GM23338 (cell line): ENCODE measurements at regions not wholly inside any gene's neighbourhood (a gene's known extent, or its start where the extent isn't known, plus 50 kb on each side); places are given as distances from the start of the nearest gene placed in this dataset.

Experiments
- ATAC-seq: fragments of 200-7000 bp; cut with Tn5 transposase; 3 replicates; pipeline ENCODE4 v1.9.1; 2020
- DNase-seq: peaks from one replicate; pipeline ENCODE4 v3.0.0-alpha.2; 2015; ENCODE audit warnings: low spot score
- H2AFZ ChIP-seq: fragments of 200-600 bp; sonication (generic); 2 replicates; pipeline ENCODE4 v1.8.0; 2016; ENCODE audit warnings: antibody characterized with exemption, mild to moderate bottlenecking, moderate library complexity
- H3F3A ChIP-seq: fragments of 200-600 bp; sonication (generic); replicated peaks from 2 replicates; pipeline ENCODE4 v1.8.0; 2017; ENCODE audit warnings: antibody characterized with exemption, mixed run types, low read depth
- H3K27ac ChIP-seq: fragments of 200-600 bp; sonication (generic); 2 replicates; pipeline ENCODE4 v1.6.1; 2016; ENCODE audit warnings: low read depth
- H3K27me3 ChIP-seq: fragments of 200-600 bp; sonication (generic); 2 replicates; pipeline ENCODE4 v1.8.0; 2016; ENCODE audit warnings: mild to moderate bottlenecking, mixed run types, moderate library complexity; ENCODE audit not compliant: insufficient read depth
- H3K36me3 ChIP-seq: fragments of 200-600 bp; sonication (generic); 2 replicates; pipeline ENCODE4 v1.8.0; 2016; ENCODE audit warnings: mild to moderate bottlenecking; ENCODE audit not compliant: insufficient read depth
- H3K4me1 ChIP-seq: fragments of 200-600 bp; sonication (generic); 2 replicates; pipeline ENCODE4 v1.8.0; 2016; ENCODE audit warnings: mild to moderate bottlenecking, moderate library complexity; ENCODE audit not compliant: insufficient read depth
- H3K4me2 ChIP-seq: fragments of 200-600 bp; sonication (generic); 2 replicates; pipeline ENCODE4 v1.7.1; 2017; ENCODE audit warnings: mixed run types
- H3K4me3 ChIP-seq: fragments of 200-600 bp; sonication (generic); 2 replicates; pipeline ENCODE4 v1.6.1; 2016; ENCODE audit warnings: mixed run types
- H3K79me2 ChIP-seq: fragments of 200-600 bp; sonication (generic); replicated peaks from 2 replicates; pipeline ENCODE4 v1.8.0; 2017; ENCODE audit warnings: mild to moderate bottlenecking; ENCODE audit not compliant: insufficient read depth
- H3K9me2 ChIP-seq: fragments of 200-600 bp; sonication (generic); 2 replicates; pipeline ENCODE4 v1.8.0; 2017; ENCODE audit not compliant: insufficient read depth
- H4K20me1 ChIP-seq: fragments of 200-600 bp; sonication (generic); replicated peaks from 2 replicates; pipeline ENCODE4 v1.8.0; 2017; ENCODE audit warnings: mild to moderate bottlenecking; ENCODE audit not compliant: insufficient read depth
- H3K27ac Mint-ChIP-seq: 2 replicates; pipeline ENCODE4 v1.8.0; 2020; ENCODE audit warnings: inconsistent platforms, mild to moderate bottlenecking, moderate library complexity, mixed read lengths
- H3K27me3 Mint-ChIP-seq: 3 replicates; pipeline ENCODE4 v1.8.0; 2022; ENCODE audit warnings: low read depth, mild to moderate bottlenecking, moderate library complexity, mixed read lengths, inconsistent platforms; ENCODE audit not compliant: insufficient read depth, poor library complexity
- H3K36me3 Mint-ChIP-seq: 3 replicates; pipeline ENCODE4 v1.8.0; 2021; ENCODE audit warnings: low read depth, mild to moderate bottlenecking, inconsistent platforms, moderate library complexity, mixed read lengths
- H3K4me1 Mint-ChIP-seq: 3 replicates; pipeline ENCODE4 v1.8.0; 2020; ENCODE audit warnings: mild to moderate bottlenecking, inconsistent platforms, mixed read lengths
- H3K4me3 Mint-ChIP-seq: 3 replicates; pipeline ENCODE4 v1.8.0; 2021; ENCODE audit warnings: moderate library complexity, mild to moderate bottlenecking, inconsistent platforms, mixed read lengths
- H3K9me3 Mint-ChIP-seq: 3 replicates; pipeline ENCODE4 v1.8.0; 2020; ENCODE audit warnings: moderate library complexity, mild to moderate bottlenecking, inconsistent platforms, mixed read lengths
- CREB1 ChIP-seq: fragments of 250-450 bp; sonication (Bioruptor Pico); IDR thresholded peaks from 2 replicates; pipeline ENCODE4 v1.5.0; 2020; ENCODE audit warnings: low read depth, mild to moderate bottlenecking, moderate library complexity
- CTCF ChIP-seq, 2 experiments: fragments of 200-600 bp in 1 of 2; sonication (generic) in 1 of 2; conservative IDR thresholded peaks; 2 replicates each; pipeline versions ENCODE4 v1.5.1 to v1.6.1; 2016 to 2017; ENCODE audit warnings: antibody characterized with exemption in 2 of 2, low read depth in 2 of 2, mild to moderate bottlenecking in 2 of 2, moderate library complexity in 1 of 2
- ETS1 ChIP-seq: IDR thresholded peaks from 2 replicates; pipeline ENCODE4 v1.6.1; 2016; ENCODE audit warnings: antibody characterized with exemption
- EZH2 ChIP-seq: fragments of 200-600 bp; sonication (generic); IDR thresholded peaks from one replicate; pipeline ENCODE4 v1.8.0; 2017; ENCODE audit warnings: antibody characterized with exemption, mild to moderate bottlenecking, low read depth; ENCODE audit not compliant: unreplicated experiment
- EZH2phosphoT487 ChIP-seq: fragments of 200-600 bp; sonication (generic); IDR thresholded peaks from one replicate; pipeline ENCODE4 v1.8.1; 2018; ENCODE audit warnings: antibody characterized with exemption; ENCODE audit not compliant: unreplicated experiment
- JUNB ChIP-seq: IDR thresholded peaks from one replicate; pipeline ENCODE4 v1.6.1; 2016; ENCODE audit warnings: antibody characterized with exemption; ENCODE audit not compliant: unreplicated experiment
- NANOG ChIP-seq: IDR thresholded peaks from 2 replicates; pipeline ENCODE4 v1.6.1; 2016; ENCODE audit warnings: antibody characterized with exemption, borderline replicate concordance
- POLR2AphosphoS5 ChIP-seq: IDR thresholded peaks from 2 replicates; pipeline ENCODE4 v1.6.1; 2016; ENCODE audit warnings: antibody characterized with exemption, low read depth
- REST ChIP-seq: IDR thresholded peaks from one replicate; pipeline ENCODE4 v1.6.1; 2018; ENCODE audit warnings: antibody characterized with exemption; ENCODE audit not compliant: unreplicated experiment
- STAT1 ChIP-seq: IDR thresholded peaks from one replicate; pipeline ENCODE4 v1.6.1; 2016; ENCODE audit warnings: antibody characterized with exemption; ENCODE audit not compliant: unreplicated experiment
- ZNF114 ChIP-seq: fragments of 250-450 bp; sonication (Bioruptor Pico); IDR thresholded peaks from 2 replicates; pipeline ENCODE4 v1.5.0; 2020; ENCODE audit warnings: mild to moderate bottlenecking, moderate library complexity
- ZNF331 ChIP-seq: fragments of 250-450 bp; sonication (Bioruptor Pico); IDR thresholded peaks from 2 replicates; pipeline ENCODE4 v1.5.0; 2020; ENCODE audit warnings: low read depth, mild to moderate bottlenecking, moderate library complexity
- ZNF462 ChIP-seq: fragments of 250-450 bp; sonication (Bioruptor Pico); IDR thresholded peaks from 2 replicates; pipeline ENCODE4 v1.5.0; 2020; ENCODE audit warnings: mild to moderate bottlenecking, moderate library complexity

GRCh38 chr11:103824116-103824515 lies 212.3 kb upstream of the DDI1 start:
- Mint-ChIP-seq H3K4me3 (no peak overlapping the region), H3K9me3 (peaks cover 29% of the 10 kb centered on the region), H3K4me1 (no peaks in the 10 kb centered on the region), H3K27me3 (peaks cover 4% of the 10 kb centered on the region), H3K27ac (no peak overlapping the region; the same call in 1 of the 2 replicates), H3K36me3 (peaks cover 23% of the 10 kb centered on the region)
- no peaks in the 10 kb centered on the region for H3K27me3 ChIP-seq
- H3K4me2 ChIP-seq, result no peak overlapping the region
- no peak overlapping the region for H3K27ac ChIP-seq
- DNase-seq (no peak), ATAC-seq (no peak)
- TF ChIP-seq EZH2phosphoT487, result no peak
- no peak for TF ChIP-seq ZNF114
- no peak for TF ChIP-seq ZNF331
- TF ChIP-seq CREB1 (CRISPR knock-in tag), result no peak
- no peak for TF ChIP-seq REST
- no peak for TF ChIP-seq CTCF (conservative IDR thresholded peaks at IDR 0.05; ENCODE audit: low read depth in 2 of 2)
- no peak for TF ChIP-seq STAT1
- no peak for TF ChIP-seq EZH2
- no peak for TF ChIP-seq ZNF462 (CRISPR knock-in tag)
- no peak for TF ChIP-seq JUNB
- TF ChIP-seq NANOG, result no peak
- TF ChIP-seq POLR2AphosphoS5, result no peak
- no peak for TF ChIP-seq ETS1
- H3F3A ChIP-seq, result no peaks in the 10 kb centered on the region
- H3K36me3 ChIP-seq, result no peaks in the 10 kb centered on the region; the same call in 1 of the 2 replicates
- no peaks in the 10 kb centered on the region for H3K79me2 ChIP-seq
- peaks cover 5% of the 10 kb centered on the region; the same call in 1 of the 2 replicates for H3K9me2 ChIP-seq
- no peak overlapping the region for H3K4me3 ChIP-seq
- H2AFZ ChIP-seq, result no peak overlapping the region
- no peaks in the 10 kb centered on the region for H3K4me1 ChIP-seq
- H4K20me1 ChIP-seq, result no peaks in the 10 kb centered on the region
